Mesodermal cell (in vitro differentiated cells): ENCODE measurements at regions not wholly inside any gene's neighbourhood (a gene's known extent, or its start where the extent isn't known, plus 50 kb on each side); places are given as distances from the start of the nearest gene placed in this dataset.

ENCODE experiments used
- H3K27ac ChIP-seq: 2 replicates; pipeline ENCODE4 v1.7.0; 2013; ENCODE audit warnings: mild to moderate bottlenecking, low read depth, low read length, moderate library complexity; ENCODE audit not compliant: severe bottlenecking
- H3K36me3 ChIP-seq: 2 replicates; pipeline ENCODE4 v1.7.1; 2013; ENCODE audit warnings: mild to moderate bottlenecking, low read length, moderate library complexity; ENCODE audit not compliant: control insufficient read depth, insufficient read depth
- H3K4me1 ChIP-seq: one replicate; pipeline ENCODE4 v1.7.1; 2013; ENCODE audit warnings: mild to moderate bottlenecking, low read length; ENCODE audit not compliant: insufficient read depth, control insufficient read depth, poor library complexity, severe bottlenecking
- H3K4me3 ChIP-seq: 2 replicates; pipeline ENCODE4 v1.7.0; 2013; ENCODE audit warnings: low read length, control low read depth, mild to moderate bottlenecking; ENCODE audit not compliant: insufficient read depth, poor library complexity, severe bottlenecking; ENCODE audit errors: extremely low read depth
- H3K9me3 ChIP-seq: 2 replicates; pipeline ENCODE4 v1.7.1; 2013; ENCODE audit warnings: mild to moderate bottlenecking, low read length, moderate library complexity; ENCODE audit not compliant: control insufficient read depth
- WGBS, 2 experiments: methylation state at CpG; one replicate each; pipeline ENCODE4 v1.1.5; 2013; ENCODE audit warnings: missing lambda C conversion rate in 2 of 2; ENCODE audit not compliant: insufficient coverage in 2 of 2; 5-methylcytosine and 5-hydroxymethylcytosine counted together

DNA sequence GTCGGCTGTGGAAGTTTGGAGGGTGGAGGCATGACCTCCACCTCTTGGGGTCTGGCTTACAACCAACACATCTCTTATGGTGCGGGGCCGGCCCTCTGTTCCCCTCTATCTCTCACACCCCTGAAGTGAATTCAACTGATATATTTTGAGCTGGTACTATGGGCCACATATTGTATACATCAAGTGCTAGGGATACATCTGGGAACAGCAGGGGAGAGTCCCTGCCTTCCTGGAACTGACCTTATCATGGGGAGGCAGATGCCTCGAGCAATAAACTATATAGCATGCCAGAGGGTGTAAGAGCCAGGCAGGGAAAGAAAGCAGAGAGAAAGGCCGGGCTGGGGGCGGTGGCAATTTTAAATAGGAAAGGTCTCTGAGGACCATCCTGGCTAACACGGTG lies 60.4 kb upstream of the TRPM1 start:
- Histone ChIP-seq H3K4me3 (no peak overlapping the region), H3K36me3 (no peaks in the 10 kb centered on the region), H3K27ac (no peak overlapping the region), H3K4me1 (peaks cover 10% of the 10 kb centered on the region), H3K9me3 (no peaks in the 10 kb centered on the region)
- WGBS, 2 experiments, result 91 to 94% methylated on average over 4 to 5 of the region's 7 CpGs

DNA sequence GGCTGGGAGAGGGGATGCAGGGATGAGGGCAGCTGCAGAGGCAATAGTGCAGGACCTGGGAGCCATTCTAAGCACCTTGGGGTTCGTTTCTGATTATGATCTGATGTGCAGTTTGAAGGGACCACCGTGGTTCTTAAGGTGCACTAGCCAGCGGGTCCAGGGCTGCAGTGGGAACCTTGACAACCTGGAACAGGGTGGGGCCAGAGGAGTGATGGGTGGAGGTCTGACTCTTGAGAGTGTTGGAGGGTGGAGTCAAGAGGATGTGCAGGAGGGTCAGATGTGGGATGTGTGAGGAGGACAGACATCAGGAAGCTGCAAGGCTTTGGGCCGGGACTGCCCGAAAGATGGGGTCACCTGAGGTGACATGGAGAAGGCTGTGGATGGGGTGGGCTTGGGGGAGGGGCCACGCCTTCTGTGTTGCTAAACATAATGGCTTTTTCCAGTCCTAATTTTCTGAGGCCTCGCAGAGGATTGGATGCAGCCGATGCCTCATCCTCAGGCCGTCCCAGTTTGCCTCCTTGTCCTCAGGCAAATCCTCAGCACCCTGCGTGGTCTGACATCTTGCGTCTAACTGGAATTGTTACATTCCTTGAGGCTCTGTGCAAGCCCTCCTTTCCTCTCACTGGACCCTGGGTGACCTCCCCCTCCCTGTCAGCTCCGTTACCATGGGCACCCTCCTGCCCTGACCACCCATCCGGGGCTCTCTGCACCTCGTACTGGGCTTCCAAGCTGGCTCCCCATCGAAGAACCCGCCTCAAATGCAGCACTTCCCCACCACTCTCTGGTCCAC lies 61.4 kb upstream of the TRPM1 start:
- no peaks in the 10 kb centered on the region for H3K9me3 ChIP-seq
- peaks cover 10% of the 10 kb centered on the region for H3K4me1 ChIP-seq
- H3K27ac ChIP-seq, result no peak overlapping the region
- WGBS, 2 experiments, result 89 to 93% methylated on average over 10 to 16 of the region's 16 CpGs
- H3K36me3 ChIP-seq, result no peaks in the 10 kb centered on the region
- no peak overlapping the region for H3K4me3 ChIP-seq

DNA sequence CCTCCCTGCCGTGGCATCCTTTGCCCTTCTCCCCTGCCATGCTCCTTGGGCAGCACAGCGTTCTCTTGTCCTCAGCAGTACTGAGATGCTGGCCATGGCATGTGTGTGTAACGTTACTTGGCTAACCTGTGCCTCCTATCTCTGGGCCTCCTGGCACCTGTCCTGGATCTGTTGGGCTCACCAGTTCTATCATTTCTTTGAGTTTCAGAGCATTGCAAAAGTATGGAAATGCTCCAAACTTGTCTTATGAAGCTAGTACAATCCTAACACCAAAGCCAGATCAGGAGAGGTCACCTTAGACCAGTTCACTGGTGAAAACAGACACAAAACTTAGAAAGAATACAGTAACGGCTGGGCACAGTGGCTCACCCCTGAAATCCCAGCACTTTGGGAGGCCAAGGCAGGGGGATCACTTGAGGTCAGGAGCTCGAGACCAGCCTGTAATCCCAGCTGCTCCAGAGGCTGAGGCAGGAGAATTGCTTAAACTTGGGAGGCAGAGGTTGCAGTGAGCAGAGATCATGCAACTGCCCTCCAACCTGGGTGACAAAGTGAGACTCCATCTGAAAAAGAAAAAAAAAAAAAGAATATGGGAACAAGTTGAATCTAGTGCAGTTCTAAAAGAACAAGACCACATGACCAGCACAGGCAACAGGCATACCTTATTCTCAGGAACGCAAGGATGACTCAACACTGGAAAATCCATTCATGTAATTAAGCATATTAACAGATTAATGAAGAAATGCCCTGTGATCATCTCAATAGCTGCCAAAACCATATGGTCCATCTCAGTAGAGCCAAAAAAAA lies 62.4 kb upstream of the TRPM1 start:
- 90 to 94% methylated on average over 5 of the region's 6 CpGs for WGBS, 2 experiments
- H3K4me3 ChIP-seq, result no peak overlapping the region
- H3K9me3 ChIP-seq, result no peaks in the 10 kb centered on the region
- H3K36me3 ChIP-seq, result no peaks in the 10 kb centered on the region
- peaks cover 10% of the 10 kb centered on the region for H3K4me1 ChIP-seq
- H3K27ac ChIP-seq, result no peak overlapping the region

DNA sequence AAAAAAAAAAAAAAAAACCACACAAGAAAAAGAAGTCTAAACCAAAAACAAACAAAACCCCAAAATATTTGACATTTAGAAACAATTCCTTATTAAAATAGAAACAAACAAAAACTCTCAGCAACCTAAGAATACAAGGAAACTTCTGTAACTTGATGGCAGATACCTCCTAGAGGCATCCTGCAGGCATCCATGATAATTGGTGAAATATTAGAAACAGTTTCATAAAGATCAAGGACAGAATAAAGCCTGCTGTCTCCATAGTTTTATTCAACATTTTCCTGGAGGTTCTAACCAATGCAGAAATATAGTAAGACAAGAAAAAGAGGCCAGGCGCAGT lies 63.0 kb upstream of the TRPM1 start:
- Histone ChIP-seq H3K27ac (no peak overlapping the region), H3K36me3 (no peaks in the 10 kb centered on the region), H3K4me3 (no peak overlapping the region), H3K9me3 (no peaks in the 10 kb centered on the region), H3K4me1 (peaks cover 10% of the 10 kb centered on the region)
- WGBS, 2 experiments, result no CpG with 5 or more reads among the region's 1 CpG

DNA sequence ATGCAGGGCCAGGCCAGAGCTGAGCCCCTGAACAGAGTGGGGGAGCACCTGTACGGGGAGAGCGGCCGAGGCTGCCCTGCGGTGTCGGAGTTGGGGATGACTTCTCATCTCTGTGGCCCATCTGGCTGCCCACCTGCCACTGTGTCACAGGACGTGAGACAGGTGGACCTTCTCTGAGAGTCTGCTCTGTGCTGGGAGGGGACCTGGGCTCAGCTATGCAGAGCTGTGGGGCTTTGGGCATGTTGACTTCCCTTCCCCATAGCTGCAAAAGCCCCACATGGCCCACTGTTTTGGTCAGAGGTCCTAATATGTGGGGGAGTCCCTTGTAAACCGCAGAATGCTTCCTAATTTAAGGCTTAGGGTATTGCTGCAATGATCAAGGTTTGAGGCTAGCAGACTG lies 68.0 kb upstream of the TRPM1 start:
- WGBS, 2 experiments, result 96 to 98% methylated on average over 6 of the region's 7 CpGs
- Histone ChIP-seq H3K27ac (no peak overlapping the region), H3K36me3 (no peaks in the 10 kb centered on the region), H3K9me3 (no peaks in the 10 kb centered on the region), H3K4me3 (no peak overlapping the region), H3K4me1 (no peaks in the 10 kb centered on the region)

DNA sequence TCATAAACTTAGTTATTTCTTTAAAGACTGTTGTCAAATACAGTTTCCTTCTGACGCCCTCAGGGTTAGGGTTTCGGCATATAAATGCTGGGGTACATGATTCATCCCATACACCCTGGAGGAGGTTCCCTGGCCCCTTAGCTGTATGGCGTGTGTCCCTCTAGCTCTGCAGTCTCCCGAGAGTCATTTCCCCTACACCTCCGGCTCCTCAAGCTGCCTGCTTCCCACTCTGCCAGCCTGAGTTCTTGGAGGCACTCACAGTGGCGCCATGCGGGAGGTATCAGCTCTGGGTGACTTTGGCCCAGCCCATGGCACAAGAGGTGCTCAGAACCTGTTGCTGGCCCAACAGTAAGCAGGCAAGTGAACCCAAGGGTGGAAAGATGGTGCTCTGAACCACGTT lies 70.2 kb upstream of the TRPM1 start:
- Histone ChIP-seq H3K4me1 (no peaks in the 10 kb centered on the region), H3K27ac (no peak overlapping the region), H3K9me3 (no peaks in the 10 kb centered on the region), H3K4me3 (no peak overlapping the region), H3K36me3 (no peaks in the 10 kb centered on the region)
- 91 to 97% methylated on average over 6 to 7 of the region's 8 CpGs for WGBS, 2 experiments

DNA sequence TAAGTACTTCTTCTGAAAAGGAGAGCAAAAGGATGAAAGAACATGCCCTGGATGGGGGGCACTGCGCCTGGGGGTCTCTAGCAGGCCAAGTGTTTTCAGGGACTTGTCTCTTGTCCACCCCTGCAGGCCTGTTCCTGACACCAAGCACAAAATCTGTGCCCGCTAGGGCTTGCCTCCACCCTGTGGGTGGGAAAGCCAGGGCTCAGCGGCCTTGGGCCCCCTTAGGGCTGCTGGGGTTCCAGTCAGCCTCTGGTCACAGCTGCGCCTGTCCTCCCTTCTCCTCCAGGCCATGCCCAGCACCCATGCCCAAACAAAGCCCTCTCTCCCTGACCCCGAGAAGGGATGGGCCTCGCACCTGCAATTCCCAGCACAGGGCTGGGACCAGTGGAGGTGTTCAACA lies 71.1 kb upstream of the TRPM1 start:
- no peaks in the 10 kb centered on the region for H3K9me3 ChIP-seq
- 92 to 95% methylated on average over 4 to 5 of the region's 6 CpGs for WGBS, 2 experiments
- no peaks in the 10 kb centered on the region for H3K36me3 ChIP-seq
- no peak overlapping the region for H3K4me3 ChIP-seq
- no peak overlapping the region for H3K27ac ChIP-seq
- no peaks in the 10 kb centered on the region for H3K4me1 ChIP-seq

DNA sequence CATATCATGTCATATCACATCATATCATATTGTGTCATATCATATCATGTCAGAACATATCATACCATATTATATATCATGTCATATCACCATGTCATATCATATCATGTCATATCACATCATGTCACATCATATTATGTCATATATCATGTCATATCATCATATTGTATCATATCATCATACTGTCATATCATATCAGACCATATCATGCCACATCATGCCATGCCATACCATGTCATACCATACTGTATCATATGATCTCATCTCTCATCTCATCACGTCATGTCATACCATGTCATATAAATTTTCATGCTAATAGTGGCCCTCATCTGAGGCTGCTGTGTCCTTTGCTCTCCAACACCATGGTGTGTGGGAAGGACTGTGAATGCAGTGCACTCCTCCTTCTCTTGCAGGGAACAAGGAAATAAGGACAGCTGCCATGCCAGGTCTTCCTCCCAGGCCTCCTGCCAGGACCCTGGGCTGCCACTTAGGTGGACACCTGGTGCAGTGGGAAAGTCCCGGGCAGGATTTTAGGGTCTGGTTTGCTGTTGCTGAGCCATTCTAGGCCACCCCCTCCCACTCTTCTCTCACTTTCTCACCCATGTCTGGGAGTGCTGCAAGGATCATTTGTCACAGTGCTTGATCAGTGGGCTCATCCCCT lies 72.4 kb upstream of the TRPM1 start:
- Histone ChIP-seq H3K4me3 (no peak overlapping the region), H3K4me1 (no peaks in the 10 kb centered on the region), H3K36me3 (no peaks in the 10 kb centered on the region), H3K27ac (no peak overlapping the region), H3K9me3 (no peaks in the 10 kb centered on the region)
- 87 to 100% methylated on average over 1 to 2 of the region's 2 CpGs for WGBS, 2 experiments

DNA sequence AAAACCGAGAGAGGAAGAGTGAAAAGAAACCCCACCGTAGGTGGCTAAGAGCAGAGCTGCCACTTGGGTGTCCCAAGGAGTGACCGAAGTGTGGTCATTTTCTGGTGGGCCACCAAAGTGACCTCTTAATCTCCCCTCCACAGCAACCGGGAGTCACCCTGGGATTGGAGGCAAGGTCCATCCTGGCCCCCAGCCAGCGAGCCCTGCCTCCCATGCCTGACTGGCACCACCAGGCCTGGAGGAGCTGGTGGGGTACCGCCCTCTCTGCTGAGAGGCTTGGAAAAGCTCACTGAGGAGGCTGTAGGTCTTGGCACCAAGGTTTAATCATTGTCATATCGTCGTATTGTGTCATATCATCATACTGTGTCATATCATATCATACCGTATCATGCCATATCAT lies 74.0 kb upstream of the TRPM1 start:
- no peak overlapping the region for H3K27ac ChIP-seq
- H3K9me3 ChIP-seq, result no peaks in the 10 kb centered on the region
- H3K4me1 ChIP-seq, result no peaks in the 10 kb centered on the region
- H3K4me3 ChIP-seq, result no peak overlapping the region
- no peaks in the 10 kb centered on the region for H3K36me3 ChIP-seq
- WGBS, 2 experiments, result 88 to 92% methylated on average over 8 to 9 of the region's 9 CpGs

DNA sequence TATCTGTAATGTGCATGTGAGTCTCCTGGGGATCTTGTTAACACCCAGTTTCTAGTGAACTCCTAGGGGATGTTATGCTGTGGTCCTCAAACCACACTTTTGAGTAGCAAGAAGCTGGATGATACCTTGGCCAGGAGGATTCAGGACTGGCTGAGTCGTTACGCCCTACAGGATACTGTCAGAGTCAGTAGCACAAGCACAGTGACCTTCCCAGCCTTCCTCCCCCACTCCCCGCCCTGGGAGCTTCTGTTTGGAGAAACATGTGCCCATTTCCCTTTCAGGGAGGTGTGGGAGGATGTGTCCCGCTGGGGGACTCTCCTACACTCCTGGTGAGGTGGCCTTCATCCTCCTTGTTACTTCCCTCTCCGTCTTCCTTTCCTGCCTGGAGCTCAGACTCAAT lies 76.4 kb upstream of the TRPM1 start:
- Histone ChIP-seq H3K36me3 (no peaks in the 10 kb centered on the region), H3K4me1 (no peaks in the 10 kb centered on the region), H3K4me3 (no peak overlapping the region), H3K9me3 (no peaks in the 10 kb centered on the region), H3K27ac (no peak overlapping the region)
- WGBS, 2 experiments, result 50 to 82% methylated on average over 2 of the region's 5 CpGs
